Stimulated activated CD8-positive, alpha-beta memory T cell treated with anti-CD3 and anti-CD28 coated beads, Interleukin-4, amount 100 ng/mL, for 48 hours (primary cell): ENCODE measurements at regions not wholly inside any gene's neighbourhood (a gene's known extent, or its start where the extent isn't known, plus 50 kb on each side); places are given as distances from the start of the nearest gene placed in this dataset.
A peak's percentile ranks its signal among the peaks of the same experiment; 100 is the strongest.

Experiments used
- DNase-seq: peaks from one replicate; pipeline ENCODE4 v3.0.0-alpha.2; 2020

GRCh38 chr18:5091741-5092140, 105.3 kb downstream of the AKAIN1 start:
- DNase-seq = no peak

- no peak for DNase-seq
Measured at GRCh38 chr18:5075297-5075696, 121.8 kb downstream of the AKAIN1 start.

GRCh38 chr18:5073026-5073944, 123.8 kb downstream of the AKAIN1 start:
- DNase-seq = peak; percentile 30

GRCh38 chr18:5068851-5069250, 128.2 kb downstream of the AKAIN1 start:
- DNase-seq = no peak

- DNase-seq = peak; percentile 55
Measured at GRCh38 chr18:5066380-5066977, 130.6 kb downstream of the AKAIN1 start.

GRCh38 chr18:5065615-5066014, 131.4 kb downstream of the AKAIN1 start:
- DNase-seq = no peak

- no peak for DNase-seq
Measured at GRCh38 chr18:5064841-5065370, 132.2 kb downstream of the AKAIN1 start.

GRCh38 chr18:5061785-5062184, 135.3 kb downstream of the AKAIN1 start:
- DNase-seq = no peak

GRCh38 chr18:5060543-5060942, 136.5 kb downstream of the AKAIN1 start:
- no peak for DNase-seq

GRCh38 chr18:5059696-5060032, 137.4 kb downstream of the AKAIN1 start:
- DNase-seq = no peak

GRCh38 chr18:5058768-5059695, 138.0 kb downstream of the AKAIN1 start:
- peak; percentile 42 for DNase-seq

GRCh38 chr18:5057386-5058348, 139.4 kb downstream of the AKAIN1 start:
- DNase-seq = peak; percentile 71

- DNase-seq = no peak
Measured at GRCh38 chr18:5052491-5052890, 144.6 kb downstream of the AKAIN1 start.

GRCh38 chr18:5051207-5051606, 145.8 kb downstream of the AKAIN1 start:
- no peak for DNase-seq

GRCh38 chr18:5049124-5049523, 147.9 kb downstream of the AKAIN1 start:
- no peak for DNase-seq

GRCh38 chr18:5040476-5040875, 156.6 kb downstream of the AKAIN1 start:
- no peak for DNase-seq

GRCh38 chr18:5036523-5036922, 160.5 kb downstream of the AKAIN1 start:
- no peak for DNase-seq

- DNase-seq = no peak
Measured at GRCh38 chr18:5031216-5031615, 165.8 kb downstream of the AKAIN1 start.

GRCh38 chr18:5030636-5031035, 166.4 kb downstream of the AKAIN1 start:
- DNase-seq = no peak

- DNase-seq = no peak
Measured at GRCh38 chr18:5029592-5029991, 167.5 kb downstream of the AKAIN1 start.

GRCh38 chr18:5024741-5025140, 172.3 kb downstream of the AKAIN1 start:
- DNase-seq = no peak

- no peak for DNase-seq
Measured at GRCh38 chr18:5021558-5021957, 175.5 kb downstream of the AKAIN1 start.
